ENCODE measurements at regions not wholly inside any gene's neighbourhood (a gene's known extent, or its start where the extent isn't known, plus 50 kb on each side); places are given as distances from the start of the nearest gene placed in this dataset.
A peak's percentile ranks its signal among the peaks of the same experiment; 100 is the strongest.

- Histone ChIP-seq H3K9me3 (ENCODE audit: control insufficient read depth, insufficient read depth, low read depth, low read length) (no peaks in the 10 kb centered on the region), H3K4me3 (ENCODE audit: low read depth, low read length) (no peak overlapping the region), H3K36me3 (ENCODE audit: control insufficient read depth in 2 of 2, insufficient read depth in 1 of 2, low read length in 2 of 2) (no peaks in the 10 kb centered on the region), H3K4me1 (ENCODE audit: control insufficient read depth, insufficient read depth, low read length) (no peaks in the 10 kb centered on the region), H3K27ac (ENCODE audit: extremely low read depth, low read depth, low read length) (no peak overlapping the region)
- TF ChIP-seq ZNF23 (tag by site-specific recombination; IDR thresholded peaks at IDR 0.05; ENCODE audit: borderline replicate concordance) (no peak), ZNF596 (tag by site-specific recombination; IDR thresholded peaks at IDR 0.05) (0 out of 2 replicates have a peak, but pooled peaks have one; percentile 37)
- POLR2A ChIA-PET, result no interaction called here
- CTCF ChIA-PET, result no interaction called here
Observed at GRCh38 chr2:198525211-198525969, 721.0 kb downstream of the PLCL1 start.

- Histone ChIP-seq H3K4me1 (ENCODE audit: control insufficient read depth, insufficient read depth, low read length) (no peaks in the 10 kb centered on the region), H3K27ac (ENCODE audit: extremely low read depth, low read depth, low read length) (no peak overlapping the region), H3K9me3 (ENCODE audit: control insufficient read depth, insufficient read depth, low read depth, low read length) (no peaks in the 10 kb centered on the region), H3K36me3 (ENCODE audit: control insufficient read depth in 2 of 2, insufficient read depth in 1 of 2, low read length in 2 of 2) (no peaks in the 10 kb centered on the region), H3K4me3 (ENCODE audit: low read depth, low read length) (no peak overlapping the region)
- POLR2A ChIA-PET, result no interaction called here
- TF ChIP-seq ZNF544 (tag by site-specific recombination; IDR thresholded peaks at IDR 0.05), result no peak
- no peak for TF ChIP-seq ZNF416 (tag by site-specific recombination; IDR thresholded peaks at IDR 0.05)
- TF ChIP-seq ZNF132 (tag by site-specific recombination; IDR thresholded peaks at IDR 0.05; ENCODE audit: borderline replicate concordance), result no peak
- CTCF ChIA-PET, result no interaction called here
Observed at GRCh38 chr2:198523710-198524109, 719.3 kb downstream of the PLCL1 start.

GRCh38 chr2:198518935-198519334 is 714.5 kb downstream of the PLCL1 start:
- ChIA-PET POLR2A (no interaction called here), CTCF (no interaction called here)
- Histone ChIP-seq H3K4me3 (ENCODE audit: low read depth, low read length) (no peak overlapping the region), H3K27ac (ENCODE audit: extremely low read depth, low read depth, low read length) (no peak overlapping the region), H3K4me1 (ENCODE audit: control insufficient read depth, insufficient read depth, low read length) (0 out of 2 replicates have a peak, but pooled peaks cover 3% of the 10 kb centered on the region), H3K9me3 (ENCODE audit: control insufficient read depth, insufficient read depth, low read depth, low read length) (no peaks in the 10 kb centered on the region), H3K36me3 (ENCODE audit: control insufficient read depth in 2 of 2, insufficient read depth in 1 of 2, low read length in 2 of 2) (no peaks in the 10 kb centered on the region)
- TF ChIP-seq ZSCAN18 (tag by site-specific recombination; IDR thresholded peaks at IDR 0.05), result no peak
- TF ChIP-seq ZNF664 (tag by site-specific recombination; IDR thresholded peaks at IDR 0.05), result no peak
- TF ChIP-seq ZNF362 (tag by site-specific recombination; IDR thresholded peaks at IDR 0.05), result no peak
- no peak for TF ChIP-seq KLF17 (tag by site-specific recombination; IDR thresholded peaks at IDR 0.05)
- TF ChIP-seq ZNF280D (tag by site-specific recombination; IDR thresholded peaks at IDR 0.05), result no peak
- no peak for TF ChIP-seq ZBTB6 (tag by site-specific recombination; IDR thresholded peaks at IDR 0.05)
- no peak for TF ChIP-seq ZNF677 (tag by site-specific recombination; IDR thresholded peaks at IDR 0.05)
- no peak for TF ChIP-seq SCRT2 (tag by site-specific recombination; IDR thresholded peaks at IDR 0.05)
- TF ChIP-seq ZNF26 (tag by site-specific recombination; IDR thresholded peaks at IDR 0.05), result no peak
- no peak for TF ChIP-seq ELK4 (IDR thresholded peaks at IDR 0.05; ENCODE audit: borderline replicate concordance, low read depth, low read length)
- no peak for TF ChIP-seq ZNF585B (tag by site-specific recombination; IDR thresholded peaks at IDR 0.05)
- TF ChIP-seq ZBTB1 (tag by site-specific recombination; IDR thresholded peaks at IDR 0.05), result no peak
- TF ChIP-seq ZBTB17 (tag by site-specific recombination; IDR thresholded peaks at IDR 0.05), result no peak
